GM18499 (cell line): ENCODE measurements at regions not wholly inside any gene's neighbourhood (a gene's known extent, or its start where the extent isn't known, plus 50 kb on each side); places are given as distances from the start of the nearest gene placed in this dataset.
"Not testable (repeated sequence)": the region's sequence is repeated elsewhere in the genome, so short reads cannot be mapped to it uniquely, and the experiment has no call there.

Experiments
- ATAC-seq: cut with Tn5 transposase; IDR thresholded peaks from one replicate; pipeline ENCODE4 v1.9.1; 2021; ENCODE audit warnings: moderate number of reproducible peaks; ENCODE audit not compliant: insufficient read depth, unreplicated experiment

- no peak for ATAC-seq
Observed at GRCh38 chr5:87572611-87573010, 159.9 kb upstream of the CCNH start.

- ATAC-seq = no peak
Observed at GRCh38 chr5:87572090-87572489, 159.4 kb upstream of the CCNH start.

- no peak for ATAC-seq
Observed at GRCh38 chr5:87570366-87570765, 157.6 kb upstream of the CCNH start.

GRCh38 chr5:87562068-87562467 is 149.3 kb upstream of the CCNH start:
- ATAC-seq = no peak

- ATAC-seq = no peak
Observed at GRCh38 chr5:87560528-87560927, 147.8 kb upstream of the CCNH start.

- ATAC-seq = no peak
Observed at GRCh38 chr5:87551911-87552310, 139.2 kb upstream of the CCNH start.

- ATAC-seq = no peak
Observed at GRCh38 chr5:87541676-87542075, 128.9 kb upstream of the CCNH start.

- ATAC-seq = no peak
Observed at GRCh38 chr5:87541033-87541432, 128.3 kb upstream of the CCNH start.

GRCh38 chr5:87539839-87540238 is 127.1 kb upstream of the CCNH start:
- no peak for ATAC-seq

- no peak for ATAC-seq
Observed at GRCh38 chr5:87536365-87536764, 123.6 kb upstream of the CCNH start.

GRCh38 chr5:87535706-87536105 is 123.0 kb upstream of the CCNH start:
- ATAC-seq = no peak

GRCh38 chr5:87529486-87530076 is 116.9 kb upstream of the CCNH start:
- ATAC-seq = no peak

- no peak for ATAC-seq
Observed at GRCh38 chr5:87526131-87526530, 113.4 kb upstream of the CCNH start.

GRCh38 chr5:87524217-87524616 is 111.5 kb upstream of the CCNH start:
- ATAC-seq = no peak

- not testable (repeated sequence) for ATAC-seq
Observed at GRCh38 chr5:87511778-87512177, 99.0 kb upstream of the CCNH start.

- ATAC-seq = no peak
Observed at GRCh38 chr5:87503004-87503403, 90.3 kb upstream of the CCNH start.

- no peak for ATAC-seq
Observed at GRCh38 chr5:87499478-87500410, 87.0 kb upstream of the CCNH start.
